ENCODE measurements at regions not wholly inside any gene's neighbourhood (a gene's known extent, or its start where the extent isn't known, plus 50 kb on each side); places are given as distances from the start of the nearest gene placed in this dataset.

DNA sequence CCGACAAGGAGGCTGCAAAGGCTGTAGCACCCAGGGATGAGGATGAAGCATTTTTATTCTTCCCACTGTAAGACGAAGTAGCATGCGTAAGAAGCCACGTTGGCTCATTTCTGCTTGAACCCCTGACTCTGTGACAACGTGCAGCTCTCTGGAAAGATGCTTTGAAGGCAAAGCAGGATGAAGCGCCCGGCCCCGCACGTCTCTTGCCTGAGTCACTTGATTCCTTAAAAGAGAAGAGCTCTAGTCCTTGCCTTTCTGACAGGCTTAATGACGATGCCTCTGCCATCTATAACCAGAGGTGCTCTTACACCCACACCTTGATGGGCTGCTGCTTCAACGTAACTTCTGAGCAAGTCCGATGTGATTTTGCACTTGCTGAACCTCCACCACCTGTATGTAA, 76.7 kb upstream of the MED9 start:
- TF ChIP-seq EP300 (IDR thresholded peaks at IDR 0.05) (no peak), POLR2AphosphoS5 (IDR thresholded peaks at IDR 0.05) (no peak)
- TF ChIP-seq, protein P1, sequence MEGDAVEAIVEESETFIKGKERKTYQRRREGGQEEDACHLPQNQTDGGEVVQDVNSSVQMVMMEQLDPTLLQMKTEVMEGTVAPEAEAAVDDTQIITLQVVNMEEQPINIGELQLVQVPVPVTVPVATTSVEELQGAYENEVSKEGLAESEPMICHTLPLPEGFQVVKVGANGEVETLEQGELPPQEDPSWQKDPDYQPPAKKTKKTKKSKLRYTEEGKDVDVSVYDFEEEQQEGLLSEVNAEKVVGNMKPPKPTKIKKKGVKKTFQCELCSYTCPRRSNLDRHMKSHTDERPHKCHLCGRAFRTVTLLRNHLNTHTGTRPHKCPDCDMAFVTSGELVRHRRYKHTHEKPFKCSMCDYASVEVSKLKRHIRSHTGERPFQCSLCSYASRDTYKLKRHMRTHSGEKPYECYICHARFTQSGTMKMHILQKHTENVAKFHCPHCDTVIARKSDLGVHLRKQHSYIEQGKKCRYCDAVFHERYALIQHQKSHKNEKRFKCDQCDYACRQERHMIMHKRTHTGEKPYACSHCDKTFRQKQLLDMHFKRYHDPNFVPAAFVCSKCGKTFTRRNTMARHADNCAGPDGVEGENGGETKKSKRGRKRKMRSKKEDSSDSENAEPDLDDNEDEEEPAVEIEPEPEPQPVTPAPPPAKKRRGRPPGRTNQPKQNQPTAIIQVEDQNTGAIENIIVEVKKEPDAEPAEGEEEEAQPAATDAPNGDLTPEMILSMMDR (IDR thresholded peaks at IDR 0.05): no peak

Measured in stomach (tissue), 4 donors.